Progenitor cell of endocrine pancreas (in vitro differentiated cells): ENCODE measurements at regions not wholly inside any gene's neighbourhood (a gene's known extent, or its start where the extent isn't known, plus 50 kb on each side); places are given as distances from the start of the nearest gene placed in this dataset.

ENCODE experiments used
- DNase-seq: peaks from one replicate; pipeline ENCODE4 v3.0.0; 2021; ENCODE audit warnings: low spot score; ENCODE audit not compliant: unreplicated experiment
- H3K27ac Mint-ChIP-seq: 2 replicates; pipeline ENCODE4 v1.8.0; 2021; ENCODE audit warnings: mild to moderate bottlenecking, moderate library complexity, mixed read lengths
- H3K27me3 Mint-ChIP-seq: 2 replicates; pipeline ENCODE4 v1.8.0; 2021; ENCODE audit warnings: mixed read lengths
- H3K36me3 Mint-ChIP-seq: 2 replicates; pipeline ENCODE4 v1.8.0; 2022; ENCODE audit warnings: mixed read lengths; ENCODE audit not compliant: insufficient read depth
- H3K4me1 Mint-ChIP-seq: 2 replicates; pipeline ENCODE4 v1.8.0; 2021; ENCODE audit warnings: low read depth, mixed read lengths
- H3K4me3 Mint-ChIP-seq: 2 replicates; pipeline ENCODE4 v1.8.0; 2021; ENCODE audit warnings: low read depth, mild to moderate bottlenecking, moderate library complexity, mixed read lengths
- H3K9me3 Mint-ChIP-seq: 2 replicates; pipeline ENCODE4 v1.8.0; 2021; ENCODE audit warnings: low read depth, mixed read lengths
- TF ChIP-seq, protein P1 (sequence below): fragments of 200-600 bp; sonication (generic); IDR thresholded peaks from one replicate; pipeline ENCODE4 v1.5.0; 2021; ENCODE audit warnings: antibody characterized with exemption, mild to moderate bottlenecking; ENCODE audit not compliant: unreplicated experiment

DNA sequence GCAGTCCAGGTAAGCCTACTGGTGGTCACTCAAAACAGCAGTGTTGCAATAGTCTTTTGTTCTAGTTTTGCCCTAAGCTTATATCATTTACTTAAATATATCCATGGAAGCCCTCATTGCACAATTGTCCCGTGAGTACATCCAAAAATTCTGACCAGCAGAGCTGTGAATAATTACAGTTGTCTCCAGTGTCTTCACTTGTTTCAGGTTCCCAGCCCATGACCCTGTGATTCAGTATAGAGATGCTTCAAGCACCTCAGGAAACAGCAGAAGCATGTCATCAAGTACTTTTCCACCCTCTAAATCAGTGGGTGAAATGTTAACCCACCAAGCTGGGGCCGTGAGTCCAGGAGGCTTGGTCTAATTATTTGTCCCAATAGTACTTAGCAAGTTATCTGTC is 214.9 kb upstream of the RPS6KA3 start:
- Mint-ChIP-seq H3K36me3 (no peaks in the 10 kb centered on the region), H3K27me3 (no peaks in the 10 kb centered on the region), H3K4me1 (peaks cover 17% of the 10 kb centered on the region), H3K4me3 (no peak overlapping the region), H3K27ac (no peak overlapping the region), H3K9me3 (peaks cover 14% of the 10 kb centered on the region)
- TF ChIP-seq, protein P1, sequence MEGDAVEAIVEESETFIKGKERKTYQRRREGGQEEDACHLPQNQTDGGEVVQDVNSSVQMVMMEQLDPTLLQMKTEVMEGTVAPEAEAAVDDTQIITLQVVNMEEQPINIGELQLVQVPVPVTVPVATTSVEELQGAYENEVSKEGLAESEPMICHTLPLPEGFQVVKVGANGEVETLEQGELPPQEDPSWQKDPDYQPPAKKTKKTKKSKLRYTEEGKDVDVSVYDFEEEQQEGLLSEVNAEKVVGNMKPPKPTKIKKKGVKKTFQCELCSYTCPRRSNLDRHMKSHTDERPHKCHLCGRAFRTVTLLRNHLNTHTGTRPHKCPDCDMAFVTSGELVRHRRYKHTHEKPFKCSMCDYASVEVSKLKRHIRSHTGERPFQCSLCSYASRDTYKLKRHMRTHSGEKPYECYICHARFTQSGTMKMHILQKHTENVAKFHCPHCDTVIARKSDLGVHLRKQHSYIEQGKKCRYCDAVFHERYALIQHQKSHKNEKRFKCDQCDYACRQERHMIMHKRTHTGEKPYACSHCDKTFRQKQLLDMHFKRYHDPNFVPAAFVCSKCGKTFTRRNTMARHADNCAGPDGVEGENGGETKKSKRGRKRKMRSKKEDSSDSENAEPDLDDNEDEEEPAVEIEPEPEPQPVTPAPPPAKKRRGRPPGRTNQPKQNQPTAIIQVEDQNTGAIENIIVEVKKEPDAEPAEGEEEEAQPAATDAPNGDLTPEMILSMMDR = no peak
- DNase-seq = no peak

DNA sequence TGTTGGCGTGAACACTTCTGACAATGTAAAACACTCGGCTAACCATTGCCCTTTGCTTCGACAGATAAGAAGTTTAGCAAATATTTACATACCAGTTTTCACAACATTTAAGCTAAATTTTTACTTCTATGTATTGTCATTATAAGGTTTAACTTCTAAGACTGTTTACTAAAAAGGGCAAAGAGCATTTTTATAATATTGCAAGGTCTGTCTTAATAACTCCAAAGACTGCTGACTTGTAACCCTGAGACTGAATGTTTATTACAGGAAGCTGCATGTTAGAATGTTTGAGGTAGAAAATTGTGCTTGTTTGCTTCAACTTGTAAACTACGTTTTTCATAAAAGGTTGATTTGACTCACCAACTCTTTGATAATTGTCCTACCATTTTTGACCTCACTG is 213.2 kb upstream of the RPS6KA3 start:
- no peaks in the 10 kb centered on the region for H3K27me3 Mint-ChIP-seq
- no peaks in the 10 kb centered on the region for H3K36me3 Mint-ChIP-seq
- H3K27ac Mint-ChIP-seq = no peak overlapping the region
- TF ChIP-seq, protein P1 = no peak
- no peak for DNase-seq
- peaks cover 14% of the 10 kb centered on the region for H3K9me3 Mint-ChIP-seq
- H3K4me3 Mint-ChIP-seq = no peak overlapping the region
- H3K4me1 Mint-ChIP-seq = peaks cover 17% of the 10 kb centered on the region

GRCh38 chrX:20479048-20479447 is 212.3 kb upstream of the RPS6KA3 start:
- no peaks in the 10 kb centered on the region for H3K36me3 Mint-ChIP-seq
- TF ChIP-seq, protein P1 = no peak
- no peak for DNase-seq
- peaks cover 18% of the 10 kb centered on the region for H3K9me3 Mint-ChIP-seq
- H3K4me1 Mint-ChIP-seq = peaks cover 17% of the 10 kb centered on the region
- H3K27me3 Mint-ChIP-seq = no peaks in the 10 kb centered on the region
- no peak overlapping the region for H3K27ac Mint-ChIP-seq
- H3K4me3 Mint-ChIP-seq = no peak overlapping the region

DNA sequence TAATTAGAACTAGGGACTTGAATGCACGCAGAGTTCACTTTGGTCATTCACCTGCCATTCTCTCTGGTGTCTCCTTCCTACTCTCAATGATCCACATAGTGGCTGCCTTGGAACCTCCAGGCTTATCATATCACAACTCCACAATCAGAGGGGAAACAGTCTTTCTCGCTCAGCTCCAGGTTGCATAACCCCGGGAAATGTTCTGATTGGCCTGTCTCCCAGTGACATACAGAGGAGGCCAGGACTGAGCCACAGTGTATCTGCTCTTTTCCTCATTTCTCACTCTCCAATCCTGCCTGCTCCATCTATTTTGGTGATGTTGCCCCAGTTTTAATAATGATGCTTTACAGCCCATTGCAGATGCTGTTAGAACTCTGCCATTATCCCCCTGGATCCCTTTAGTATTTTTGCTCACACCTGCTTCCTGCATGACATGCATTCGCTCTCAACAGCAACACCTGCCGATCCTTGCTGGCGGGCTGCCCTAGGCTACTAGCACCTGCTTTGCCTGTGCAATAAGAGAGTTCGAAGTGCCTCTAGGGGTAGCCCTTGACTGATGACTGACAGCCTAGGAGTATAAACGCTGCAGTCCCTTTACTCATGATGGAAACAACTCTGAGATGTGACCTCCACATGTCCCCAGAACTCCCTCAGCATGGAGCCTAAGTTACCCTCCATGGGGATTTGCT is 211.3 kb upstream of the RPS6KA3 start:
- TF ChIP-seq, protein P1 = no peak
- Mint-ChIP-seq H3K27ac (no peak overlapping the region), H3K4me1 (peaks cover 17% of the 10 kb centered on the region), H3K9me3 (peaks cover 19% of the 10 kb centered on the region), H3K4me3 (no peak overlapping the region), H3K27me3 (no peaks in the 10 kb centered on the region), H3K36me3 (no peaks in the 10 kb centered on the region)
- no peak for DNase-seq

DNA sequence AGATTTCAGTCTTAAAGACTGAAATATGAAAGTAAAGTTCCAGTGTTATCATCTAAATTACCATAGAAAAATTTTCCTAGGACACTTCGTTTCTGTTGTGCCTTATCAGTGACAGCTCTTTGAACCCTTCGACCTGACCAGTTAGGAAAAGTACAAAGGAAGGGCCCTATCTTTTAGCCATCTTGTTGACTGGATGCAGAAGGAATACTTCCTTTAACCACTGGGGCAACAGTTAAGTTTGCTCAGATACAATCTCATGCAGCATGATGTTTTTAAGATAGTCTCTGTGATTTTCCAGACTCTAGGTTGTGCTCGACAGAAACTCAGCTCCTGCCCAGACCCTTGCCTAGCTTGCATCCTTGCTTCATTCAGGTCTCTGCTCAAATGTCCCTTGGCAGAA is 210.5 kb upstream of the RPS6KA3 start:
- Mint-ChIP-seq H3K4me1 (peaks cover 17% of the 10 kb centered on the region), H3K36me3 (no peaks in the 10 kb centered on the region), H3K4me3 (no peak overlapping the region), H3K27me3 (no peaks in the 10 kb centered on the region), H3K9me3 (peaks cover 22% of the 10 kb centered on the region), H3K27ac (no peak overlapping the region)
- TF ChIP-seq, protein P1 = no peak
- no peak for DNase-seq
